ENCODE measurements at regions not wholly inside any gene's neighbourhood (a gene's known extent, or its start where the extent isn't known, plus 50 kb on each side); places are given as distances from the start of the nearest gene placed in this dataset.
A peak's percentile ranks its signal among the peaks of the same experiment; 100 is the strongest.

DNA sequence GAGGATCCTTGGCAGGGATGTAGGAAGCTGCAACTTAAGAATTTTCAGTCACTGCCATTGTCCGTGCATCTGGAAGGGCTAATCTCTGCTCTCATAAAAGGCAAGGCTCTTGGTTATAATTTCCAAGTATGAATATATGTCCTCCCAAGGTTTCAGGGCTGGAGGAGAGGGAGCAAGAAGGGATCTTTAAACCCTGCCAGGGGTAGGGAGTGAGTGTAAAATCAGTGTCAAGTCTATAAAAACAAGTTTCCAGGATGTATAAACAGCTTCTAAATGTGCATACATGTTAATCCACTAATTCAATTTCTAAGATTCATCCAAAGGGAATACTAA lies 110.2 kb upstream of the CYRIA start:
- H2AFZ ChIP-seq (ENCODE audit: low read depth, low read length) = no peak overlapping the region
- Mint-ChIP-seq H3K4me1 (ENCODE audit: low read depth, unreplicated experiment) (peaks cover 7% of the 10 kb centered on the region), H3K36me3 (ENCODE audit: low read depth, unreplicated experiment) (no peaks in the 10 kb centered on the region), H3K27me3 (ENCODE audit: low read depth, unreplicated experiment) (peaks cover under 1% of the 10 kb centered on the region), H3K4me3 (ENCODE audit: unreplicated experiment) (no peak overlapping the region), H3K9me3 (ENCODE audit: unreplicated experiment) (no peaks in the 10 kb centered on the region), H3K27ac (ENCODE audit: unreplicated experiment) (no peak overlapping the region)
- H3K4me1 ChIP-seq (ENCODE audit: insufficient read depth, low read length) = peaks cover 3% of the 10 kb centered on the region
- no peak for TF ChIP-seq CTCF (IDR thresholded peaks at IDR 0.05; ENCODE audit: insufficient read depth, low read depth, low read length)
- TF ChIP-seq EZH2 (IDR thresholded peaks at IDR 0.05; ENCODE audit: insufficient read depth, low read length) = no peak
- FAIRE-seq = no peak
- DNase-seq (ENCODE audit: low read depth) = no peak
- no peaks in the 10 kb centered on the region for H3K36me3 ChIP-seq (ENCODE audit: insufficient read depth, low read length)
- H3K27ac ChIP-seq (ENCODE audit: low read depth, low read length) = no peak overlapping the region
- H3K4me2 ChIP-seq (ENCODE audit: low read length) = no peak overlapping the region
- no peaks in the 10 kb centered on the region for H3K79me2 ChIP-seq (ENCODE audit: insufficient read depth, low read length)
- no peak overlapping the region for H3K4me3 ChIP-seq (ENCODE audit: insufficient read depth, low read depth, low read length)
- no peak overlapping the region for H3K9ac ChIP-seq (ENCODE audit: low read length)
- no peaks in the 10 kb centered on the region for H3K27me3 ChIP-seq (ENCODE audit: insufficient read depth, low read length)
- no peaks in the 10 kb centered on the region for H3K9me3 ChIP-seq (ENCODE audit: insufficient read depth, low read depth, low read length)
- H4K20me1 ChIP-seq (ENCODE audit: insufficient read depth, low read length) = no peaks in the 10 kb centered on the region

DNA sequence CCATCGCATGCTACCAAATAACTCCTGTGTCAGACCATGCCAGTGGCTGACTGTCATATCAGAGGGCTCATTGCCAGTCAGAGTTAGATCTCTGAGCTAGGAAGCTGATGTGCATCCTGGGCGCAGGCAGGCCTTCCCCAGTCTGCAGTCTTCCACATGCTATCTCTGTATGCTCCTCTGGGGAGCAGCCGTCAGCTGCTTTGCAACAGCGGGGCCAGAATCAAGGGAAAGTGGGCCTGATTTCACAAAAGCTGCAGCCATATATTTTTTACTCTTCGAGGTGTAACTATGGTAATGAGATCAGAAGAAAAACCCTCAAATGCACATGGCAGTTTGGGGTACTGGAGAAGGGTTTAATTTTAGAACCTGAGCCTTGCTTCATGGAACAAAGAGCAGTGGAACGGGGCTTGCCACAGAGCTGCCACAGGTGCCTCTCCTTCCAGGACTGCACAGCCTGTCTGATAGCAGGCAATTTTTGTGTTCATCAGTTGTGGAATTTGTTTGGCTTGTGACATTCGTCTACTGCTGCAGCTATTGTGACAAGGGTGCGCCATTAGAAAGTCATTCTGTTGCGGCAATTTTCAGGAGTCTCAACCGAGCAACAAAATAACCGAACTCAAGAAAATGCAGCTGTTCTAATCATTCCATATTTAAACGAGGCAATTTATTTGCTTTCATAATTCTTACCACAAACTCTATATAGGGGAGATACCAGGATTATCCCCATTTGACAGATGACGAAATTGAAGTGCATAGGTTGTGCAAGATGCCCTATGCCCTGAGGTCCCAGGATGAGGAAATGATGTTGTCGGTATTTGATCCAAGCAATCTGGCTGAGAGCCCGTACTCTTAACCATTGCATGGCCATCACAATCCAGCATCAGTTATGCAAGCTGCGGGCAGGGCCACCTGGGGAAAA lies 109.6 kb upstream of the CYRIA start:
- Mint-ChIP-seq H3K9me3 (ENCODE audit: unreplicated experiment) (no peaks in the 10 kb centered on the region), H3K36me3 (ENCODE audit: low read depth, unreplicated experiment) (no peaks in the 10 kb centered on the region), H3K27ac (ENCODE audit: unreplicated experiment) (no peak overlapping the region), H3K4me1 (ENCODE audit: low read depth, unreplicated experiment) (peaks cover 7% of the 10 kb centered on the region), H3K27me3 (ENCODE audit: low read depth, unreplicated experiment) (peaks cover 4% of the 10 kb centered on the region), H3K4me3 (ENCODE audit: unreplicated experiment) (no peak overlapping the region)
- Histone ChIP-seq H3K4me2 (ENCODE audit: low read length) (no peak overlapping the region), H3K79me2 (ENCODE audit: insufficient read depth, low read length) (no peaks in the 10 kb centered on the region), H3K4me1 (ENCODE audit: insufficient read depth, low read length) (peaks cover 3% of the 10 kb centered on the region), H3K9me3 (ENCODE audit: insufficient read depth, low read depth, low read length) (no peaks in the 10 kb centered on the region), H2AFZ (ENCODE audit: low read depth, low read length) (no peak overlapping the region), H3K27me3 (ENCODE audit: insufficient read depth, low read length) (no peaks in the 10 kb centered on the region), H3K27ac (ENCODE audit: low read depth, low read length) (no peak overlapping the region), H4K20me1 (ENCODE audit: insufficient read depth, low read length) (no peaks in the 10 kb centered on the region), H3K4me3 (ENCODE audit: insufficient read depth, low read depth, low read length) (no peak overlapping the region), H3K36me3 (ENCODE audit: insufficient read depth, low read length) (no peaks in the 10 kb centered on the region), H3K9ac (ENCODE audit: low read length) (no peak overlapping the region)
- TF ChIP-seq CTCF (IDR thresholded peaks at IDR 0.05; ENCODE audit: insufficient read depth, low read depth, low read length) = peak; percentile 19
- TF ChIP-seq EZH2 (IDR thresholded peaks at IDR 0.05; ENCODE audit: insufficient read depth, low read length) = no peak
- no peak for DNase-seq (ENCODE audit: low read depth)
- FAIRE-seq = no peak

GRCh38 chr2:16774091-16774490 lies 108.5 kb upstream of the CYRIA start:
- H3K36me3 Mint-ChIP-seq (ENCODE audit: low read depth, unreplicated experiment) = no peaks in the 10 kb centered on the region
- no peaks in the 10 kb centered on the region for H3K9me3 Mint-ChIP-seq (ENCODE audit: unreplicated experiment)
- H3K27me3 Mint-ChIP-seq (ENCODE audit: low read depth, unreplicated experiment) = peaks cover 4% of the 10 kb centered on the region
- H3K4me3 Mint-ChIP-seq (ENCODE audit: unreplicated experiment) = no peak overlapping the region
- DNase-seq (ENCODE audit: low read depth) (peak; percentile 48), FAIRE-seq (no peak)
- Histone ChIP-seq H3K4me3 (ENCODE audit: insufficient read depth, low read depth, low read length) (no peak overlapping the region), H3K27ac (ENCODE audit: low read depth, low read length) (no peak overlapping the region), H3K36me3 (ENCODE audit: insufficient read depth, low read length) (no peaks in the 10 kb centered on the region), H3K9ac (ENCODE audit: low read length) (no peak overlapping the region), H3K4me2 (ENCODE audit: low read length) (peak overlapping the region; percentile 10), H3K27me3 (ENCODE audit: insufficient read depth, low read length) (no peaks in the 10 kb centered on the region), H3K4me1 (ENCODE audit: insufficient read depth, low read length) (peaks cover 3% of the 10 kb centered on the region), H2AFZ (ENCODE audit: low read depth, low read length) (no peak overlapping the region), H3K9me3 (ENCODE audit: insufficient read depth, low read depth, low read length) (no peaks in the 10 kb centered on the region), H3K79me2 (ENCODE audit: insufficient read depth, low read length) (no peaks in the 10 kb centered on the region), H4K20me1 (ENCODE audit: insufficient read depth, low read length) (no peaks in the 10 kb centered on the region)
- no peak for TF ChIP-seq CTCF (IDR thresholded peaks at IDR 0.05; ENCODE audit: insufficient read depth, low read depth, low read length)
- TF ChIP-seq EZH2 (IDR thresholded peaks at IDR 0.05; ENCODE audit: insufficient read depth, low read length) = no peak
- H3K27ac Mint-ChIP-seq (ENCODE audit: unreplicated experiment) = no peak overlapping the region
- peaks cover 7% of the 10 kb centered on the region for H3K4me1 Mint-ChIP-seq (ENCODE audit: low read depth, unreplicated experiment)
